SK-N-MC (cell line): ENCODE measurements at regions not wholly inside any gene's neighbourhood (a gene's known extent, or its start where the extent isn't known, plus 50 kb on each side); places are given as distances from the start of the nearest gene placed in this dataset.

ENCODE experiments used
- EZH2 ChIP-seq: fragments of 200-600 bp; sonication (generic); IDR thresholded peaks from one replicate; pipeline ENCODE4 v1.6.1; 2017; ENCODE audit warnings: antibody characterized with exemption
- POLR2AphosphoS5 ChIP-seq: IDR thresholded peaks from 2 replicates; pipeline ENCODE4 v1.6.1; 2012; ENCODE audit warnings: mild to moderate bottlenecking, low read depth, low read length, borderline replicate concordance

DNA sequence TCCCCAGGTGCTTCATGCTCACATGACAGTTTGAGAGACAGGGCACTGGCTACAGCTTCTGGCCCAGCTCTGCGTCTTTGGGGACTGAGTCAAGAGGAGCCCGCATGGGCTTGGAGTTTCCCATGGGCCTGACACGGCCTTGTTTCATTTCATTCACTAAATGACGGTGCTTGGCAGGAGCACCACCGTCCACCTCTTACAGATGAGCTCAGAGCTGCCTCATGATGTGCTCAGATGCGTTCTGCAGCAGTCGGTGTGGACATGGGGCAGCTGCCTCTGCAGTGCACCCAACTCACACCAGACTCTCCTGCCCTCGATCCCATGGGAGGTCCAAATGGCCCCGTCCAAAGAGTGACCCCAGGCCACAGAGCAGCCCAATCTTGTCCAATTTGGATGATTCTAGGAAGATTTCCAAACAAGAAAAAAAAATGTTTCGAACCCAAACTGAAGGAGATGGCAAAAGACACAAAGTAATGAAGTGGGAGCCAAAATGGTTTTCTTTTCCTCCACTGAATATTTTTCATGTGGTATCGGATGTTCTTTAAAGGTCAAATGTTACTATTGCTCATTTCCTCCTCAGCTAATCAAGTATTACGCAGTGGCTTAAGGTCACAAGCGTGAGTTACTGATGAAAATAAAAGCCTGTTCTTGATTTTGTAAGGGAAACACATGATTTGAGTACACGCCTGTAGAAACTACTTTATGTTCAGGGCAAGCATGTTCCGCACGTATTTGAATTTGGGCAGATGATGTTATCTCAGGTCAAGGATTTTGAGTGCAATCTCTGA is 524.2 kb downstream of the CDH26 start:
- TF ChIP-seq POLR2AphosphoS5 (no peak), EZH2 (no peak)
